Daoy (cell line): ENCODE measurements at regions not wholly inside any gene's neighbourhood (a gene's known extent, or its start where the extent isn't known, plus 50 kb on each side); places are given as distances from the start of the nearest gene placed in this dataset.
"Not testable (repeated sequence)": the region's sequence is repeated elsewhere in the genome, so short reads cannot be mapped to it uniquely, and the experiment has no call there.

ENCODE experiments used
- DNase-seq: peaks from one replicate; pipeline ENCODE4 v3.0.0-alpha.2; 2015; ENCODE audit warnings: low read depth

DNA sequence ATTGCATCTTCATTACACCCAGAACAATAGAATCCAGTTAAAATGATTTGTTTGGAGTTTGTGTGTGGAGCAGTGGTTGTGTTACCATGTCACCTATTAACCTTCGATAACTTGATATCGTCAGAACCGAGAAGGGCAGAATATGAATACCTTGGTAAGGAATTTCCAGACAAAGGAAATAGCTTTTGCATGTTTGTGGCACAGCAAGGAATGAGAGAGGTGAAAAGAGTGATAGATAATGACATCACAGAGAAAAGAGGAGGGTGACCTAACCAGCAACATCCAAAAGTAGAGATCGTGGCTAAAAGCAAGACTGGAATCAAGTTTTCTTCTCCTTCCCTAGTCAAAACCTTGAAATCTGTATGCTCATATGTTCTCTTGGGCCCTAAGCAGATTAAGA is 244.6 kb upstream of the NEGR1 start:
- DNase-seq: no peak

DNA sequence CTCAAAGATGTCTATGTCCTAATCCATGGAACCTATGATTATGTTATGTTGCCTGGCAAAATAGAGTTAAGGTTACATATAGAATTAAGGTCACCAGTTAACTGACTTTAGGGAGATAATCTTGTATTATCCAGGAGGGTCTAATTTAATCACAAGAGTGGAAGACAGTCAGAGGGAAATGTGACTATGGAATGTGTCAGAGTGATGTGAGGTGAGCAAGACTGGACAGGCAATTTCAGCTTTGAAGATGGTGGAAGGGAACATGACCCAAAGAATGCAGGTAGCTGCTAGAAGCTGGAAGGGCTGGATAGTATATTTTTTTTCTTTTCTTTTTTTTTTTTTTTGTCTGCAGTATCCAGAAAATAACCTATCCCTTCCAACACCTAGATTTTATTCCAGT is 241.7 kb upstream of the NEGR1 start:
- no peak for DNase-seq

DNA sequence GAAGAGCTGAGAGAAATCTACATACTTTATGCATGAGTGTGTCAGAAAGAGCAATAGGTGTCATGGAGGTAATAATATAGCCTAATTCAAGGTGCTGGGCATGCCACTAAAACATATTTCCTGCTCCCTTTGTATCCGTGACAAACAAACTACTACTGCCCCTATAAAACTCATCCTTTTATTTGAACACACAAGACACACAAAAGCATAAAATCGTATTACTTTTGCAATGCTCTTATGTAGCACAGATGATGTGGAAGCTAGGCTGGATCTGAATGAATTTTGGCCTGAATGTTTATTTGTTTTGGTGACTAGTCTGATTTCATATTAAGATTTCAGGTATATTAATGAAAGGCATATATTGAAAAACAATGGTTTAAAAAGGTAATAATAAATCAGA is 239.3 kb upstream of the NEGR1 start:
- DNase-seq: no peak

DNA sequence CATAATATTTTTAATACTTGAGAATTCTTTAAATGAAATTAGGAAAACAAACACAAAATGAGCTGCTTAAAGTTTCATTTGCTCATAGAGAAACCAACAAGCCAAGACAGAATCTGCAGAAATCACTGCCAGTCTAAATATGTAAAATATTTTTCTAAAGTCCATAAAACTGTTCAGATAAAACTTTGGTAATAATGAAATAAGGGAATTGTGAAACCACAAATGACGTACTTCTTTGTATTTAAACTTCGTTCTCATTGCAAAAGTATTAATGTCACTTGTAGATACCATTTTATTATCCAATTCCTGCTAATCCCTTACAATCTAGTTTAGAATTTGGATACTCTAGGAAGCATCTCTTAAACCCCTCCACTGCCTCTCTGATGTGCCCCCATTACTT is 234.5 kb upstream of the NEGR1 start:
- no peak for DNase-seq

DNA sequence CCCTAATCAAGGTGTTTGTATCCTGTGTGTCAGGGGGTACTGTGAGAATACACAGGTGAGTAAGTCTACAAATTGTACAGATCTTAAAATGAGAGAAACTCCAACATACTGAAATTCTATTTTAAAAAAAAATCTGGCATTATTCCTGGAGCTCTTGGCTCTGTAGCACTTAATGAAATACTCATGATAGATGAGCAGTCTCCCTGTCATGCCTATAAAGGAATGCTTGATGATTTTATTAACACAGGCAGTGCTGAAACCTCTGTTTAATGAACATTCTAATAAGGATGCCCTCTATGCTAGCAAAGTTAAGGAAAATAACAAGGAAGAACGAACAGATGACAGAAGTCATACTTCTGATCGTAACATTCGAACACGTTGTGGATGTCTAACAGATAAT is 233.9 kb upstream of the NEGR1 start:
- no peak for DNase-seq

DNA sequence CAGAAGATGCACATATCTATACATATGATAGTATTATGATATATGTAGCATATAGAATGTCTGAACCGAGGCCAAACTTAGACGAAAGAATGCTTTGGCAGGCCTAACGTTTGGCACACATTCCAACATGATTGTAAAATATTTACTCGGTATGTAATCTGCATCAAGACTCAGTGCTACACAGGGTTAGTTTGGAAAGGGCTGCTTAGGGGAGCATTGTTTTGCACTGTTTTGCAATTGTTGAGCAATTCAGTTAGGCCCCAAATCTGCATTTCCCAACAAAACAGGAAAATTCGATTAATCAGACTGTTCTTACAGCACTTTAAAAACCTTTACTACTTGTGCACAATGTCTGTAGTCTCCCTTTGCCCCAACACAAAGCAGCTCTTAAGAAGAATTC is 216.0 kb upstream of the NEGR1 start:
- DNase-seq: no peak

DNA sequence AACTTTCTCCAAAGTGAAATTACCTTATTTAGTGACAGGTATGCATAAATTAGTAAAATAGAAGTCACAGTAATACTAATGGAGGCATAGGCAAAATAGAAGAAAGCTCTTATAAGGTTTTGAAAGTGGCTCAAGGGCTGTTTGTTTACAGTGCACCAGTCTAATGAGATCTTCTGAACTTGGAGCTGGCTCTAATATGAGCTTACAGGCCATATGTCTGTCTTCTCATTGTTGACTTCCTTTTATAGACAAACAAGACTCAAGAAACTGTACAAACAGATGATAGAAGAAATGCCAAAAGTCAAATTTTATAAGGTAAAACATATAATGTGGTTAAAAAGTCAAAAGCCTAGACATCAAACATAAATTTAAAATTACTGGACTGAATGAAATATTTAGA is 207.5 kb upstream of the NEGR1 start:
- no peak for DNase-seq

DNA sequence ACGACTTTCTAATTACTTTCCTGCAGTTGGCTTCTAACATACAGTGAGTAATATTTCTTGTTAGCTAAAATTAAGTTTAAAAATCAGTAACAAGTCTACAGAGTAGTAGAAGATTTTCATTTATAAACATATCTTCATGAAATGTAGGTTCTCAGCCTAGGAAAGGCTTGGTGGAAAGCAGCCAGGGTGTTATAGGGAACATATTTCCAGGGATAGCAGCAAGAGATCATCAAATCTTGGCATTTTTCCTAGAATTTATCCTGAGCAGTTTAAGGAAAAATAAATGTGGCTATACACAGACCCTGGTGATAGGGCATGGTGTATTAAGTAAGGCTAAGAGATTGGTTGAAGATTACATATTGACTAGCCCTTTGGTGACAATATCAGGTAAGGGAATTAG is 203.5 kb upstream of the NEGR1 start:
- no peak for DNase-seq

DNA sequence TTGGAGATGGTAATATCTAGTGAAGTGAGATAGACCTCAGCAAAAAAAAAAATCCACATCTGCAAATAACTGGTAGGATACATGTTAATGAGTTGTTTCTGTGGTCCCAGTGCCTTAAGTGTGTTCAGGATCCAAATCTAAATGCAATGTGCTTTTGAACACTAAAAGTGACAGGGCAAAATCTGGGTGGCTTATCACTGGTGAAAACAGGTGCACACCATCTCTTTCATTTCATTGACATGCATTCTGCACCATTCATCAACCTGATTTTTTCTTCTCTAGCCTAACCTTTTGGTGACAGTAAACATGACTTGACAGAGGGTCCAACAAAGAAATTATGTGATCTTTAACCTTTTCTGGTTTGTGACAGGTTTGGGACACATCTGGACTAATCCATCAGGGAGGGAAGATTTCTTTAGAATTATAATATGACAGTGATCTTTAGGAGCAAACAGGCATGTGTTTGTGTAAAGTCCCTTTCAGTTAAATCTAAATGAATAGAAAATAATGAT is 201.6 kb upstream of the NEGR1 start:
- no peak for DNase-seq

DNA sequence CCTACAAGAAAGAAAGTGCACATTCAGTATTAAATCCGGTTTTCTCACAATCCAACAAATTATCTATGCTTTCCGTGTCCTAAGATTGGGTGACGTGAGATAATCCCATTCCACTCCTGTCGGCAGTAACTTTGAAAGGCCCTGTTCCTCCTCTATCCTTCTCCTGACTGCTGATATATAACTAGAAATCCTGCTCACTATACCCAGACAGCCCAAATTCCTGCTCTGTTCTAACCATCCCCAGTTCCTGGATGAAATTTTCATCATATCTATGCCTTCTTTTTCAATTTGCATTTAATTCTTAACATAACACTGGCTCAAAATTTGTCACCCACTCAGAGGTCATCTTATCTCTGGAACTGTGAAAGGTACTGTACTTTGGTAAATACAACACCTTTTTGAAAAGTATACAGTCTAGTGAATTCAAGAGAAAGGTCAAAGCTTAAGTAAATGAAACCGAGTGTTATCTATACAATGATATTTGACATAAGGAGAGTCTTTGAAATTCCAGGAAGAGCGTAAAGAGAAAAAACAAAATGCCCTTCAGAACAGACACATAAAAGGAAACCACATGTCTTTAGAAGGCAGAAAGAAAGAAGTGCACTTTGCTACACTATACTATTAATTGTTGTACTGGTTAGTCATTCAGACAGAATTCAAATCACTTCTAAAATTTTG is 200.5 kb upstream of the NEGR1 start:
- DNase-seq: no peak

DNA sequence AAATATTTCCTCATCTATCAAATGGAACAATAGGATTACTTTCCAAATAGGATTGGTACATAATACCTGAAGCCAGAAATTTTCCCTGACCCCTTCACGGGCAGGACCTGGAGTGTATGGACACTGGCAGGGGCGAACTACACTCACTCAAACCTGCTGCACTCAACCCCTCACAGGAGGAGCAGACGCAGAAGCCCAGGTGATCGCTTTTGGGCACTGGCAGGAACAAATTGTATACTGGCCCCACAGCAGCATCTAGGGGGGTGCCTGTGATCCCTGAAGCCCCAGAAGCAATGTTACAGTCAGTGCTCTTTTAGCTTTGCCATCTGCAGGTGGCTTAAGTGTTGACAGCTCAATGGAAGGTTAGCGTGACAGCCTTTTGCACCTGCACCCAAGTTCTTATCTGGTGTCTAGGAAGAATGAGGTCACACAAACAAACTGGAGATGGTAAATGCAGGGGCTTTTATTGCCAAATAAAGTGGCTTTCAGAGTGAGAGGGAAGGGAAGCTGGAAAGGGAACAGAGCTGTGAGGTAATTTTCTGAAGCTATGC is 199.2 kb upstream of the NEGR1 start:
- DNase-seq: no peak

DNA sequence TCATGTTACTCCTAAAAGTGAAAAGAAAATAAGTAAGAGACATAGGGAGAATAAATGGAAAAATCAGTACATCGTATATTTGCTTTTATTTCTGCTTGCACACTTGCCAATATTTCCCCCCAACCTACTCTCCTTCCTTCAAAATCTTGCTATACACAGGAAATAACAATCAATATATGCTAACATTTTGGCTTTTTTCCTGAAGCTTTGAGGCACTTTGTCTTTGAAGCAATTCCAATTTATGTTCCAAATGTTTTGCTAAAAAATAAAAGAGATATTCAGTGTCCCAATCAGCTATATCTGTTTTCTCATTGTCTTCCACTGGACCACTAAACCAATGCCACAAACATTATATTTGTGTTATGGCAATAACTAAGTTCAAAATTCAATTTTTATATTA is 184.0 kb upstream of the NEGR1 start:
- no peak for DNase-seq

DNA sequence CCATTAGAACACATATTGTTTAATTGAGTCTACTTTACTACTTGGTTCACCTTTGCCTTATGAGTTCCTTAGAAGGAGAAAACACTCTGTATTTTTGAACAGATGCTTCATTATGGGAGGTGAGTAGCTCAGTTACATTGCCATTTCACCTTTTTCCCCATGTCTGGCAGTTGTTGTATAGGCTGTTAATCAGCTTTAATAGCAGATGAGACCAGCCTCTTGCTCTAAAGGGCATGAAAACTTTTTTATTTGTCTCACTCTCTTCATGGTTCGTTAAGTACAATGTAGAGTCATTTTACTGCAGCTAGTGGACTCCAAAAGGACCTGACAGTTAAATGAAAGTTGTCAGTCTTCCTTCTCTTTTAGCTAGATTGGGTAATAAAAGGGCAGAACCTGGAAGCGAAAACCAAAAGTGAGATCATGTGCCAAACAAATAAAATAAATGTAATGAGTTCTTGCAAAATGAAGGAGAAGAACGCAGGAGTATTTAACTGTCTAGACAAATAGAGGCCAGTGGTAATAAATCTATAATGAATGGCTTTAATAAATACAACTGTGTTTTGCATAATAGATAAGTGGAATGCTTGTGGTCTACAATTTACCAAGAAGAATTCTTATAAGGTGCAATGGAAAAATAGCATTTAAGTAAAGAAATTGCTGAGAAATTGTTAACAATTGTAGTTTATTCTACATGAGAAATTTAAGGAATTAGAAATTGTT is 180.0 kb upstream of the NEGR1 start:
- no peak for DNase-seq

DNA sequence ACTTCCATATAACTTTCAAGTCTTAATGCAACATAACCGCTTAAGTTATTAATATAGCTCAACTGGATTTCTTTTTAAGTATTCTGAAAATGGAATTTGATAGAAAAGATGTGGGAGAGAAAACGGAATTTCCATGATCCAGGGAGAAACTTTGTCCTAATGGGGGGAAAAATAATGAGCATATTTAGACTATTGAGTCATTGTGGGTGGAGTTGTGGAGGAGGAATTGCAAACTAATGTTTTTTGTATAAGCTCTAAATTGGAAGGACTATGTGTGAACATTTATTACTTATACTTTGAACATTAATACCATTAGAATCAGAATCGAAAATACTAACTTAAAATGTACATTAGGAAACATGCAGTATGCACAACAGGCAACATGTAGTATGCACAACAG is 159.9 kb upstream of the NEGR1 start:
- no peak for DNase-seq

DNA sequence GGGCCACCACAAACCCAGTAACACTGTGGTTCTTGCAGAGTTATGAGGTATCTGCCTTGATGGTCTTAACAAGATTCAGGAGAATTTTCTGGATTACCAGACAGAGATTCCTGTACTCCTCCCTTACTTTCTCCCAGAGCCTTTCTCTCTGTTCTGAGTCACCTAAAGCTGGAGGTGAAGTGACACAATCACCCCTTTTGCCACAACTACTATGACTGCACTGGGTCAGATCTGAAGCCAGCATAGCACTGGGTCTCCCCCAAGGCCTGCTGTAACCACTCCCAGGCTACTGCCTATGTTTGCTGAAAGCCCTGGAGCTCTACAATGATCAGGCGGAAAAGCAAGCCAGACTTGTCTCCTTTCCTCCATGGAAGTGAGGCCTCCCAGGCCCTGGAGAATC is 156.7 kb upstream of the NEGR1 start:
- DNase-seq: no peak

DNA sequence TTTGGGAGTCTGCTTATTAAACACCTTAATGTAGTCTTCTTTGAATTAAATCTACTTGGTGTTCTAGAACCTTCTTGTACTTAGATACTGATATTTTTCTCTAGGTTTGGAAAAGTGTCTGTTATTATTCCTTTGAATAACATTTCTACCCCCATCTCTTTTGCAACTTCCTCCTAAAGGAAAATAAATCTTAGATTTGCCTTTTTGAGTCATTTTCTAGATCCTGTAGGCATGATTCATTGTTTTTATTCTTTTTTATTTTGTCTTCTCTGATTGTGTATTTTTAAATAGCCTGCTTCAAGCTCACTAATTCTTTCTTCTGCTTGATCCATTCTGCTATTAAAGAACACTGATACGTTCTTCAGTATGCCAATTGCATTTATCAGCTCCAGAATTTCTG is 155.9 kb upstream of the NEGR1 start:
- no peak for DNase-seq

DNA sequence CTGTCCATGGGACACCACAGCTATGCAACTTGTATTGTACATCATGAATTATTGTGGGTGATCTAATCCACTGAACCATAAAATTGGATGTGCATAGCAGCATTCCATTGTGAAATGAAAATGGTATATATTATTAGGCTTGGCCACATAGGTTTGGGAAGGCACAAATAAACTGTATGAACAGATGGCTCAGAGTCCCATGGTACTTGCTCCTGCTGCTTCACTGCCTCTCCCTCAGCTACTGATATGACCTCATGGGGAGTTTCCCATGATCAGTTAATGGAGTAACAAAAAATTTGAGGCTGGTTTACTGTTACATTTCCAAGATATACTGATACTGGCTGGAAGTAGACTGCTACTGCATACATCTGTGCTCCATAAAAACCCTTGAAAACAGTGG is 152.7 kb upstream of the NEGR1 start:
- DNase-seq: peak; percentile 20

DNA sequence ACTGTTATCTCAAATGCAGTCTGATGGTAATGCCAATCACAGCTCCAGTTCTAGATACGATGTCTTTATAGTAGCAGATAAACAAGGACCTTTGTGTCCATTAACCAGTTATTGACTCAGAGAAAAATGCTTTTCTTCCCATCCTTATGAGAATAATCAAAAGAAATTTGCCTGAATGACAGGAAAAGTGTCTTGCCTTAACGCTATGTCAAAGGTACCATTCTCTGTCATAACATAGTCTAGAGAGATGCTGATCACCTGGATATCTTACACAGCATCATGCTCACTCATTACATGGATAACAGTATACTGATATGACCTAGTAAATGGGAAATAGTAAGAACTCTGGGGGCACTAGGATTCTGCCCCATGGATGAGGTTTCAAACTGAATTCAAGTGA is 151.7 kb upstream of the NEGR1 start:
- DNase-seq: no peak

DNA sequence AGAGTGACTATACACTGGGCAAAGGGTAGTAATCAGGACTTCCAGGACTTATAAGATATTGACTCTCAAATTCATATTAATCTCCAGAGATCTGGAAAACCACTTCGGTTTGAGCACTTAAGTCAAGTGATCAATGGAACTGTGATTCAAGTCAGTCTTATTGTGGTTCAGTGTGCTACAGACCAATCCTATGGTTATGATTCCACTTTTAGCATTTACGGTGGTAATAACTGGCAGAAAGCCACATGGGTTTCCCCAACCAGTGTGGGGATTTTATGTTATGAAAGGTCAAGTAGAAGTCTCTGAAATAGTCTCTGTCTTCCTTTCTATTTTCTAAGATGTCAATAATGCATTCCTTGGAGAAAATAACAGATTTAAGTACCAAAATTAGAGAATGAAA is 151.3 kb upstream of the NEGR1 start:
- no peak for DNase-seq

DNA sequence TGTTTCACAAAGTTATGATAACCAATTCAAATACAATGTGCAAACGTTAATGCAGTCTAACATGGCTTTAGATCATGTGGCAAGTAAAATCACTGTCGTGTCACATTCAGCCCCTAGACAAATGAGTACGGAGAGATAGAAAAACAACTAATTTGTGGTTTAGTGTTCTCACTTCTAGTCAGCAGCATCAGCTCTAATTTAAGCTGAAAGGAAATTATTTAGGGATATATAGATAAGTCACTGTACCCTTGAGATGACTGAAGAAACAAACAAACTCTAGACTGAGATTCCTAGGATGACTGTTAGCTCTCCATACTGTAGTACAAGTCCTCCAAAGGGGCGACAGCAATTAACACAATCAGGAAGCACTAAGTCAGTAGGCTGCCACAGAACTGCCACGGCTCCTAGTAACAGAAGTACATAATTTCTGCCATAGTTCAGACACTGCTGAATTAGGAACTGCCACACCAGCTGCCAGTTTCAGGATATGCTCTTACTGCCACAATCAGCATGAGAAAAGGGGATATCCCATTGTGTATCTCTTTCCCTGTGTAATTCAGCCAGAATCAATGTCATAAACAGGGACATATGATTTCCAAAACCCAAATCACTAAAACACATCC is 150.4 kb upstream of the NEGR1 start:
- DNase-seq: no peak

DNA sequence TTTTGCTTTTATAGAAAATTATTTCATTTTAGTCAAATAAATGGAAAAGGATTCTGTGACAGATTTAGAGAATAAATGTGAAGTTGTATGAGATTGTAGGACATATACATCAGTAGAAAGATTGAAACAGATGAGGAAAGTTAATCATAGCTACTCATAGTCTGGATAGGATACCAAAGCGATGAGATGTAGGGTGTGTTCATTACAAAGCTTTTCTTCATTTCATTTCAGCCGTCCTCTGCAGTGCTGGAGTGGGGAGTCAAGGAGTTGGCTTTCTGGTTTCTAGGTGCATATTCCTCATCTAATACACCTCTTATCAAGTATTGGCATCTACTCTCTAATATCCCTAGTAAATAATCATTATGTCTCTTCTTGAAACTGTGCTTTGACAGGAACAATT is 149.5 kb upstream of the NEGR1 start:
- DNase-seq: no peak

DNA sequence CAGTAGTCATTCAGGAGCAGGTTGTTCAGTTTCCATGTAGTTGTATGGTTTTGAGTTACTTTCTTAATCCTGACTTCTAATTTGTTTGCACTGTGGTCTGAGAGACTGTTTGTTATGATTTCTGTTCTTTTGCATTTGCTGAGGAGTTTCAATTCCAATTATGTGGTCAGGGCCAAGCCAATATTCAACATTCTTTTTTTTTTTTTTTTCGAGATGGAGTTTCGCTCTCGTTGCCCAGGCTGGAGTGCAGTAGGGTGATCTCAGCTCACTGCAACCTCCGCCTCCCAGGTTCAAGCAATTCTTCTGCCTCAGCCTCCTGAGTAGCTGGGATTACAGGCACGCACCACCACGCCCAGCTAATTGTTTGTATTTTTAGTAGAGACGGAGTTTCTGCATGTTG is 145.9 kb upstream of the NEGR1 start:
- not testable (repeated sequence) for DNase-seq

DNA sequence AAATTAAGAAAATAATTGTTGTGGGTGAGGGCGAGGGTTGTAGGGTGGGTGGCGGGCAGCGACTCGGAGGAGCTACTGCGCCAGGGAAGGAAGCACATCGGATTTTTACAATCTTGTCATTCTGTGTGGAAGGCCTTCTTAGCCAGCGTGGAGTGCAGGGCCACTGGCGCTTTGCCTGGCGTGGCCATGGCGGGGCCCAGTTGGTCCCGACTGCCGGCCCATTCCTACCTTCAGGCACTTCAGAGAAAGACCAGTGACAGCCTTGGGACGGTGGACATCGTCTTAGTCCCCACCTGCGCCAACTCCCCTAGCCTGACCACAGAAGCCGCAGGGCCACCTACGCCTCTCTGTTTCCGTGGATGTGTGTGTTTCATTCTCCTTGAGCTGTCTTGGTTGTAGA is 136.9 kb upstream of the NEGR1 start:
- no peak for DNase-seq
